ENCODE measurements at regions not wholly inside any gene's neighbourhood (a gene's known extent, or its start where the extent isn't known, plus 50 kb on each side); places are given as distances from the start of the nearest gene placed in this dataset.

DNA sequence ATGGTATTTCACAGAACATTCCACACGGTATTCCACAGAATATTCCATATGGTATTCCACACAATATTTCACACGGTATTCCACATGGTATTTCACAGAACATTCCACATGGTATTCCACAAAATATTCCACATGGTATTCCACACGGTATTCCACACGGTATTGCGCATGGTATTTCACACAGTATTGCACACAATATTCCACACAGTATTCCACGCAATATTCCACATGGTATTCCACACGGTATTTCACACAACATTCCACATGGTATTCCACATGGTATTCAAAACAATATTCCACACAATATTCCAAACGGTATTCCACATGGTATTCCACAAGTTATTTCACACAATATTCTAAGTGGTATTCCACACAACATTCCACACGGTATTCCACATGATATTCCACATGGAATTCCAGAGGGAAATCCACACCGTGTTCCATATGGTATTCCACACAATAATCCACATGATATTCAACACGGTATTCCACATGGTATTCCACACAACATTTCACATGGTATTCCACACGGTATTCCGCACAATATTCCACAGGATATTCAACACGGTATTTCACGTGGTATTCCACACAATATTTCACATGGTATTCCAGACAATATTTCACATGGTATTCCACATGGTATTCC is 136.7 kb upstream of the CHST15 start:
- TF ChIP-seq, protein P1, sequence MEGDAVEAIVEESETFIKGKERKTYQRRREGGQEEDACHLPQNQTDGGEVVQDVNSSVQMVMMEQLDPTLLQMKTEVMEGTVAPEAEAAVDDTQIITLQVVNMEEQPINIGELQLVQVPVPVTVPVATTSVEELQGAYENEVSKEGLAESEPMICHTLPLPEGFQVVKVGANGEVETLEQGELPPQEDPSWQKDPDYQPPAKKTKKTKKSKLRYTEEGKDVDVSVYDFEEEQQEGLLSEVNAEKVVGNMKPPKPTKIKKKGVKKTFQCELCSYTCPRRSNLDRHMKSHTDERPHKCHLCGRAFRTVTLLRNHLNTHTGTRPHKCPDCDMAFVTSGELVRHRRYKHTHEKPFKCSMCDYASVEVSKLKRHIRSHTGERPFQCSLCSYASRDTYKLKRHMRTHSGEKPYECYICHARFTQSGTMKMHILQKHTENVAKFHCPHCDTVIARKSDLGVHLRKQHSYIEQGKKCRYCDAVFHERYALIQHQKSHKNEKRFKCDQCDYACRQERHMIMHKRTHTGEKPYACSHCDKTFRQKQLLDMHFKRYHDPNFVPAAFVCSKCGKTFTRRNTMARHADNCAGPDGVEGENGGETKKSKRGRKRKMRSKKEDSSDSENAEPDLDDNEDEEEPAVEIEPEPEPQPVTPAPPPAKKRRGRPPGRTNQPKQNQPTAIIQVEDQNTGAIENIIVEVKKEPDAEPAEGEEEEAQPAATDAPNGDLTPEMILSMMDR (conservative IDR thresholded peaks at IDR 0.05 in 1 of 2, IDR thresholded peaks at IDR 0.05 in 1 of 2; ENCODE audit: low read depth in 1 of 2, low read length in 2 of 2), result no peak
- no peak for TF ChIP-seq EZH2 (IDR thresholded peaks at IDR 0.05; ENCODE audit: low read length, missing control alignments)

Measured in fibroblast of lung (primary cell).